HCT116 (cell line): ENCODE measurements at regions not wholly inside any gene's neighbourhood (a gene's known extent, or its start where the extent isn't known, plus 50 kb on each side); places are given as distances from the start of the nearest gene placed in this dataset.

Experiments used
- ATAC-seq: fragments of 200-7000 bp; cut with Tn5 transposase; 2 replicates; pipeline ENCODE4 v1.9.1; 2020; ENCODE audit warnings: mild to moderate bottlenecking, moderate library complexity
- BruUV-seq: library from RNA; stranded (reverse); fragments of 400-500 nt; replicated peaks from 2 replicates; lab custom pipeline; 2021; lab: Mats Ljungman, UMichigan
- CTCF ChIA-PET: fragments of 300-600 bp; sonication (Branson Sonifier 250); formaldehyde crosslinking; loops from one replicate; lab custom pipeline; 2021; ENCODE audit warnings: antibody characterized with exemption; lab: Charles Lee
- POLR2A ChIA-PET: fragments of 300-600, 350-600 bp; sonication (Branson Sonifier 250); formaldehyde crosslinking; loops from one replicate; lab custom pipeline; 2021; ENCODE audit warnings: antibody characterized with exemption; lab: Charles Lee
- RAD21 ChIA-PET, 2 experiments: fragments of 300-600 bp; sonication (Branson Sonifier 250); formaldehyde crosslinking; loops; one replicate each; lab custom pipeline; 2023; ENCODE audit warnings: low total read pairs in 2 of 2; ENCODE audit not compliant: uncharacterized antibody in 2 of 2, unreplicated experiment in 2 of 2, low non-redundant PET in 1 of 2; lab: Charles Lee
- DNase-seq: peaks from one replicate; pipeline ENCODE4 v3.0.0-alpha.2; 2010; ENCODE audit warnings: low read depth, low spot score
- H2AFZ ChIP-seq: fragments of 200-600 bp; shearing (Covaris generic), sonication (generic); 2 replicates; pipeline ENCODE4 v1.6.1; 2017; ENCODE audit warnings: low read depth, mixed run types, mixed read lengths, antibody characterized with exemption, low read length; ENCODE audit not compliant: poor library complexity, severe bottlenecking
- H3K27ac ChIP-seq: 2 replicates; pipeline ENCODE4 v1.5.1; 2012; ENCODE audit warnings: low read depth, low read length
- H3K27me3 ChIP-seq: fragments of 200-600 bp; sonication (generic); 2 replicates; pipeline ENCODE4 v1.6.1; 2016; ENCODE audit warnings: mixed run types, low read length, mixed read lengths; ENCODE audit not compliant: insufficient read depth
- H3K36me3 ChIP-seq, 2 experiments: fragments of 200-500 bp in 1 of 2; fragments of 200-600 bp in 1 of 2; sonication (Bioruptor generic) in 1 of 2; sonication (generic) in 1 of 2; 2 replicates each; pipeline versions ENCODE4 v1.5.1 to v1.6.1; 2014 to 2016; ENCODE audit warnings: low read length in 2 of 2, inconsistent platforms in 1 of 2, mixed read lengths in 1 of 2, mixed run types in 1 of 2; ENCODE audit not compliant: insufficient read depth in 2 of 2, control insufficient read depth in 1 of 2
- H3K4me1 ChIP-seq, 2 experiments: fragments of 200-600 bp in 1 of 2; sonication (generic) in 1 of 2; 2 replicates each; pipeline versions ENCODE4 v1.5.1 to v1.6.1; 2012 to 2017; ENCODE audit warnings: low read length in 2 of 2, inconsistent platforms in 1 of 2, mild to moderate bottlenecking in 1 of 2, mixed read lengths in 1 of 2, mixed run types in 1 of 2, moderate library complexity in 1 of 2; ENCODE audit not compliant: insufficient read depth in 2 of 2, control insufficient read depth in 1 of 2
- H3K4me2 ChIP-seq: fragments of 200-600 bp; sonication (generic); 2 replicates; pipeline ENCODE4 v1.6.1; 2017; ENCODE audit warnings: mixed run types, low read length, mixed read lengths
- H3K4me3 ChIP-seq, 2 experiments: fragments of 200-600 bp in 1 of 2; sonication (generic) in 1 of 2; replicated peaks in 1 of 2; 2 replicates each; pipeline ENCODE4 v1.5.1; 2011 to 2016; ENCODE audit warnings: low read length in 2 of 2, control low read depth in 1 of 2, low read depth in 1 of 2, mild to moderate bottlenecking in 1 of 2, mixed read lengths in 1 of 2, mixed run types in 1 of 2
- H3K79me2 ChIP-seq: fragments of 200-600 bp; sonication (generic); 2 replicates; pipeline ENCODE4 v1.6.1; 2017; ENCODE audit warnings: mild to moderate bottlenecking, mixed run types, low read length, moderate library complexity, mixed read lengths; ENCODE audit not compliant: insufficient read depth
- H3K9ac ChIP-seq: fragments of 200-600 bp; sonication (generic); 2 replicates; pipeline ENCODE4 v1.6.1; 2016; ENCODE audit warnings: low read length, mixed read lengths
- H3K9me2 ChIP-seq: fragments of 200-600 bp; sonication (generic), shearing (Covaris generic); 2 replicates; pipeline ENCODE4 v1.6.1; 2017; ENCODE audit warnings: mixed run types, mild to moderate bottlenecking, moderate library complexity; ENCODE audit not compliant: insufficient read depth
- H3K9me3 ChIP-seq, 2 experiments: fragments of 200-500 bp in 1 of 2; fragments of 200-600 bp in 1 of 2; sonication (Bioruptor generic) in 1 of 2; sonication (generic) in 1 of 2; 2 replicates each; pipeline ENCODE4 v1.6.1; 2014 to 2017; ENCODE audit warnings: low read length in 2 of 2, mixed read lengths in 2 of 2, inconsistent platforms in 1 of 2, low read depth in 1 of 2, mild to moderate bottlenecking in 1 of 2, mixed run types in 1 of 2, moderate library complexity in 1 of 2; ENCODE audit not compliant: control insufficient read depth in 1 of 2, insufficient read depth in 1 of 2
- H4K20me1 ChIP-seq: fragments of 200-600 bp; sonication (generic), shearing (Covaris generic); 2 replicates; pipeline ENCODE4 v1.6.1; 2017; ENCODE audit warnings: mixed run types, mild to moderate bottlenecking, moderate library complexity; ENCODE audit not compliant: insufficient read depth
- CBX3 ChIP-seq: IDR thresholded peaks from 2 replicates; pipeline ENCODE4 v1.6.1; 2012; ENCODE audit warnings: low read depth
- CEBPB ChIP-seq: IDR thresholded peaks from 2 replicates; pipeline ENCODE4 v1.6.1; 2012; ENCODE audit warnings: low read depth
- EGR1 ChIP-seq: IDR thresholded peaks from 2 replicates; pipeline ENCODE4 v1.6.1; 2012; ENCODE audit warnings: low read depth
- ELF1 ChIP-seq: IDR thresholded peaks from 2 replicates; pipeline ENCODE4 v1.6.1; 2012; ENCODE audit warnings: low read depth, borderline replicate concordance
- EZH2 ChIP-seq: fragments of 200-600 bp; sonication (generic); IDR thresholded peaks from 2 replicates; pipeline ENCODE4 v1.6.1; 2017; ENCODE audit warnings: antibody characterized with exemption, mixed run types
- POLR2AphosphoS5 ChIP-seq: IDR thresholded peaks from 2 replicates; pipeline ENCODE4 v1.6.1; 2011; ENCODE audit warnings: mild to moderate bottlenecking, low read depth, low read length, moderate library complexity
- REST ChIP-seq: IDR thresholded peaks from 2 replicates; pipeline ENCODE4 v1.6.1; 2012; ENCODE audit warnings: low read depth
- SIN3A ChIP-seq: IDR thresholded peaks from 2 replicates; pipeline ENCODE4 v1.6.1; 2012; ENCODE audit warnings: low read depth
- SRF ChIP-seq: IDR thresholded peaks from 2 replicates; pipeline ENCODE4 v1.6.1; 2012; ENCODE audit warnings: low read depth
- TCF7L2 ChIP-seq: IDR thresholded peaks from 2 replicates; pipeline ENCODE4 v1.7.0; 2011; ENCODE audit warnings: borderline replicate concordance, inconsistent platforms; ENCODE audit not compliant: insufficient read depth, insufficient read length; ENCODE audit errors: extremely low read depth
- YY1 ChIP-seq: IDR thresholded peaks from 2 replicates; pipeline ENCODE4 v1.6.1; 2011; ENCODE audit warnings: low read length, low read depth, moderate library complexity, mild to moderate bottlenecking; ENCODE audit not compliant: insufficient replicate concordance; ENCODE audit errors: extremely low read depth
- intact Hi-C: fragments of 100-400 bp; cut with micrococcal nuclease; formaldehyde crosslinking; loops from 2 replicates; pipeline ENCODE4 v1.10.0; 2022
- TF ChIP-seq, protein P1 (sequence below), 3 experiments: fragments of 200-600 bp in 1 of 3; sonication (generic) in 1 of 3; IDR thresholded peaks in 2 of 3; conservative IDR thresholded peaks in 1 of 3; 2 replicates each; pipeline ENCODE4 v1.5.1; 2012 to 2017; ENCODE audit warnings: low read depth in 2 of 3, low read length in 2 of 3, antibody characterized with exemption in 1 of 3, borderline replicate concordance in 1 of 3, control low read depth in 1 of 3, mild to moderate bottlenecking in 1 of 3, mixed read lengths in 1 of 3, mixed run types in 1 of 3, moderate library complexity in 1 of 3; ENCODE audit not compliant: insufficient read depth in 1 of 3

DNA sequence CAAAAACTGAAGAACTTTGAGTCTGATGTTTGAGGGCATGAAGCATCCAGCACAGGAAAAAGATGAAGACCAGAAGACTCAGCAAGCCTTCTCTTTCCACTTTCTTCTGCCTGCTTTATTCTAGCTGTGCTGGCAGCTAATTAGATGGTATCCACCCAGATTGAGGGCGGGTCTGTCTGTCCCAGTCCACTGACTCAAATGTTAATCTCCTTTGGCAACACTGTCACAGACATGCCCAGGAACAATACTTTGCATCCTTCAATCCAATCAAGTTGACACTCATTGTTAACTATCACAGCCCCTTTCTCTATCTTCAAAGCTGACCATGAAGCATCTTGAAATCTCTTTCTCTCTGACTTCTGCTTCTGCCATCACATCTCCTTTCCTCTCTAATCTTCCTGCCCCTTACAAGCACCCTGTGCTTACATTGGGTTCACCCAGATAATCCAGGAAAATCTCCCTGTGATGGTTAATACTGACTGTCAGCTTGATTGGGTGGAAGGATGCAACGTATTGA, 115.9 kb upstream of the CDH13 start:
- Histone ChIP-seq H3K27me3 (peaks cover 7% of the 10 kb centered on the region; the same call in 1 of the 2 replicates), H4K20me1 (no peaks in the 10 kb centered on the region), H3K9me2 (no peaks in the 10 kb centered on the region), H3K9me3 (peaks cover 0 to 4% of the 10 kb centered on the region in 2 experiments; a peak in 1 of 4 replicates), H3K27ac (no peak overlapping the region), H3K36me3 (no peaks in the 10 kb centered on the region), H2AFZ (no peak overlapping the region), H3K4me3 (no peak overlapping the region), H3K79me2 (no peaks in the 10 kb centered on the region), H3K4me2 (no peak overlapping the region), H3K9ac (no peak overlapping the region), H3K4me1 (no peaks in the 10 kb centered on the region)
- intact Hi-C loops, result no loop called here
- ChIA-PET CTCF (no interaction called here), RAD21 (no interaction called here), POLR2A (no interaction called here)
- DNase-seq, result no peak
- no peak for TF ChIP-seq EGR1
- no peak for ATAC-seq
- no TSS peak for BruUV-seq

DNA sequence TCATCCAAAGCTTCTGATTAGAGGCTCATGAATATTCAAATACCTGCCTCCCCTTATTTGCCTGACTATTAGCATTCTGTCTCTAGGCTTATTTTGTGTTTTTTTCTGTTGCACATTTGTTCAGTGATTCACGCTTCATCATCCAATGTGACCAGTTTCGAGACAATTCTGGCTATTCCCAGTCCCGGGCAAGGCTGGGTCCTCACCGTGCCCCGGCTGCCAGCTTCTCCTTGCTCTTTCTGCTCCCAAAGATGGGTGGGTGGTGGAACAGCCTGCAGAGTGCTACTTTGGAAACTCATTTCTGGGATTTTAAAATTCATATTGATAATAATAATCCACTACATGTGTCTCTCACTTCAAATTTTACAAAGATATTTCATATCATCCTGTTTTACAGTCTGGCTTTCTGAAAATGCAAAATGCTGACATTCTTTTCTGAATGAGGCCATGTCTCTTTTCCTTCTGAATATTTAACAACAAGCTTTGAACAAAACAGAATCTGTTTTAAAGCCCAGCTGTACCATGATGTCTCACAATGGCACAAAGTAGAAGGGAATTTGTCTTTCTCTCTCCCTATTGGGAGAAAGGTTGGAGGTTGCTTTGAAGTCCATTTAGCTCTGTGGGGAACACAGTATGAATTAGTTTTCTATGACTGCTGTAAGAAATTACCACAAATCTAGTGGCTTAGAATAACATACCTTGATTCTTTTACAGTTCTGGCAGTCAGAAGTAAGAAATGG, 116.9 kb upstream of the CDH13 start:
- CTCF ChIA-PET, result no interaction called here
- RAD21 ChIA-PET, result no interaction called here
- peaks cover 0 to 4% of the 10 kb centered on the region in 2 experiments; a peak in 1 of 4 replicates for H3K9me3 ChIP-seq
- no peak for DNase-seq
- no peak overlapping the region for H3K4me3 ChIP-seq
- H3K36me3 ChIP-seq, result no peaks in the 10 kb centered on the region
- no peaks in the 10 kb centered on the region for H3K9me2 ChIP-seq
- no peak overlapping the region for H3K4me2 ChIP-seq
- TF ChIP-seq EZH2 (no peak), REST (no peak), CEBPB (no peak), YY1 (no peak), SRF (no peak), TCF7L2 (no peak), CBX3 (no peak), ELF1 (no peak), SIN3A (no peak), POLR2AphosphoS5 (no peak)
- TF ChIP-seq, protein P1, sequence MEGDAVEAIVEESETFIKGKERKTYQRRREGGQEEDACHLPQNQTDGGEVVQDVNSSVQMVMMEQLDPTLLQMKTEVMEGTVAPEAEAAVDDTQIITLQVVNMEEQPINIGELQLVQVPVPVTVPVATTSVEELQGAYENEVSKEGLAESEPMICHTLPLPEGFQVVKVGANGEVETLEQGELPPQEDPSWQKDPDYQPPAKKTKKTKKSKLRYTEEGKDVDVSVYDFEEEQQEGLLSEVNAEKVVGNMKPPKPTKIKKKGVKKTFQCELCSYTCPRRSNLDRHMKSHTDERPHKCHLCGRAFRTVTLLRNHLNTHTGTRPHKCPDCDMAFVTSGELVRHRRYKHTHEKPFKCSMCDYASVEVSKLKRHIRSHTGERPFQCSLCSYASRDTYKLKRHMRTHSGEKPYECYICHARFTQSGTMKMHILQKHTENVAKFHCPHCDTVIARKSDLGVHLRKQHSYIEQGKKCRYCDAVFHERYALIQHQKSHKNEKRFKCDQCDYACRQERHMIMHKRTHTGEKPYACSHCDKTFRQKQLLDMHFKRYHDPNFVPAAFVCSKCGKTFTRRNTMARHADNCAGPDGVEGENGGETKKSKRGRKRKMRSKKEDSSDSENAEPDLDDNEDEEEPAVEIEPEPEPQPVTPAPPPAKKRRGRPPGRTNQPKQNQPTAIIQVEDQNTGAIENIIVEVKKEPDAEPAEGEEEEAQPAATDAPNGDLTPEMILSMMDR (IDR thresholded peaks at IDR 0.05 in 2 of 3, conservative IDR thresholded peaks at IDR 0.05 in 1 of 3; ENCODE audit: borderline replicate concordance in 1 of 3, insufficient read depth in 1 of 3, low read depth in 2 of 3, low read length in 2 of 3), result no peak
- TF ChIP-seq, all 23 proteins: peak for 0
- no peaks in the 10 kb centered on the region for H3K4me1 ChIP-seq
- ATAC-seq, result no peak
- no peak overlapping the region for H3K27ac ChIP-seq
- H3K79me2 ChIP-seq, result no peaks in the 10 kb centered on the region
- no peak overlapping the region for H2AFZ ChIP-seq
- H4K20me1 ChIP-seq, result no peaks in the 10 kb centered on the region
- H3K9ac ChIP-seq, result no peak overlapping the region
- POLR2A ChIA-PET, result no interaction called here
- BruUV-seq, result no TSS peak
- H3K27me3 ChIP-seq, result peaks cover 7% of the 10 kb centered on the region; the same call in 1 of the 2 replicates
- intact Hi-C loops, result no loop called here
